ENCODE measurements at regions not wholly inside any gene's neighbourhood (a gene's known extent, or its start where the extent isn't known, plus 50 kb on each side); places are given as distances from the start of the nearest gene placed in this dataset.

- Histone ChIP-seq H3K27me3 (replicated peaks; ENCODE audit: control insufficient read depth, insufficient read depth, low read length) (no peaks in the 10 kb centered on the region; the same call in 1 of the 2 replicates), H3K36me3 (ENCODE audit: control insufficient read depth, insufficient read depth, low read length) (no peaks in the 10 kb centered on the region), H3K4me3 (replicated peaks; ENCODE audit: low read depth, low read length) (no peak overlapping the region)
- DNase-seq (ENCODE audit: extremely low read depth, insufficient read length): no peak
- no peak for TF ChIP-seq CTCF (IDR thresholded peaks at IDR 0.05; ENCODE audit: insufficient read depth, low read length, poor library complexity, severe bottlenecking)
Observed at GRCh38 chr2:239607517-239608191, 206.8 kb upstream of the HDAC4 start.

- H3K36me3 ChIP-seq (ENCODE audit: control insufficient read depth, insufficient read depth, low read length): no peaks in the 10 kb centered on the region
- H3K27me3 ChIP-seq (replicated peaks; ENCODE audit: control insufficient read depth, insufficient read depth, low read length): no peaks in the 10 kb centered on the region; the same call in none of the 2 replicates
- DNase-seq (ENCODE audit: extremely low read depth, insufficient read length): no peak
- no peak overlapping the region for H3K4me3 ChIP-seq (replicated peaks; ENCODE audit: low read depth, low read length)
- TF ChIP-seq CTCF (IDR thresholded peaks at IDR 0.05; ENCODE audit: insufficient read depth, low read length, poor library complexity, severe bottlenecking): no peak
Observed at GRCh38 chr2:239606741-239607516, 206.1 kb upstream of the HDAC4 start.

GRCh38 chr2:239605976-239606375 is 205.2 kb upstream of the HDAC4 start:
- TF ChIP-seq CTCF (IDR thresholded peaks at IDR 0.05; ENCODE audit: insufficient read depth, low read length, poor library complexity, severe bottlenecking): no peak
- DNase-seq (ENCODE audit: extremely low read depth, insufficient read length): no peak
- Histone ChIP-seq H3K4me3 (replicated peaks; ENCODE audit: low read depth, low read length) (no peak overlapping the region), H3K27me3 (replicated peaks; ENCODE audit: control insufficient read depth, insufficient read depth, low read length) (no peaks in the 10 kb centered on the region; the same call in none of the 2 replicates), H3K36me3 (ENCODE audit: control insufficient read depth, insufficient read depth, low read length) (no peaks in the 10 kb centered on the region)

- Histone ChIP-seq H3K27me3 (replicated peaks; ENCODE audit: control insufficient read depth, insufficient read depth, low read length) (no peaks in the 10 kb centered on the region; the same call in none of the 2 replicates), H3K36me3 (ENCODE audit: control insufficient read depth, insufficient read depth, low read length) (no peaks in the 10 kb centered on the region), H3K4me3 (replicated peaks; ENCODE audit: low read depth, low read length) (no peak overlapping the region)
- no peak for DNase-seq (ENCODE audit: extremely low read depth, insufficient read length)
- no peak for TF ChIP-seq CTCF (IDR thresholded peaks at IDR 0.05; ENCODE audit: insufficient read depth, low read length, poor library complexity, severe bottlenecking)
Observed at GRCh38 chr2:239605409-239605808, 204.6 kb upstream of the HDAC4 start.

GRCh38 chr2:239604861-239605260 is 204.0 kb upstream of the HDAC4 start:
- DNase-seq (ENCODE audit: extremely low read depth, insufficient read length): no peak
- H3K4me3 ChIP-seq (replicated peaks; ENCODE audit: low read depth, low read length): no peak overlapping the region
- H3K36me3 ChIP-seq (ENCODE audit: control insufficient read depth, insufficient read depth, low read length): no peaks in the 10 kb centered on the region
- no peaks in the 10 kb centered on the region; the same call in none of the 2 replicates for H3K27me3 ChIP-seq (replicated peaks; ENCODE audit: control insufficient read depth, insufficient read depth, low read length)
- TF ChIP-seq CTCF (IDR thresholded peaks at IDR 0.05; ENCODE audit: insufficient read depth, low read length, poor library complexity, severe bottlenecking): no peak

Measured in GM06990 (cell line).